ENCODE measurements at regions not wholly inside any gene's neighbourhood (a gene's known extent, or its start where the extent isn't known, plus 50 kb on each side); places are given as distances from the start of the nearest gene placed in this dataset.

DNA sequence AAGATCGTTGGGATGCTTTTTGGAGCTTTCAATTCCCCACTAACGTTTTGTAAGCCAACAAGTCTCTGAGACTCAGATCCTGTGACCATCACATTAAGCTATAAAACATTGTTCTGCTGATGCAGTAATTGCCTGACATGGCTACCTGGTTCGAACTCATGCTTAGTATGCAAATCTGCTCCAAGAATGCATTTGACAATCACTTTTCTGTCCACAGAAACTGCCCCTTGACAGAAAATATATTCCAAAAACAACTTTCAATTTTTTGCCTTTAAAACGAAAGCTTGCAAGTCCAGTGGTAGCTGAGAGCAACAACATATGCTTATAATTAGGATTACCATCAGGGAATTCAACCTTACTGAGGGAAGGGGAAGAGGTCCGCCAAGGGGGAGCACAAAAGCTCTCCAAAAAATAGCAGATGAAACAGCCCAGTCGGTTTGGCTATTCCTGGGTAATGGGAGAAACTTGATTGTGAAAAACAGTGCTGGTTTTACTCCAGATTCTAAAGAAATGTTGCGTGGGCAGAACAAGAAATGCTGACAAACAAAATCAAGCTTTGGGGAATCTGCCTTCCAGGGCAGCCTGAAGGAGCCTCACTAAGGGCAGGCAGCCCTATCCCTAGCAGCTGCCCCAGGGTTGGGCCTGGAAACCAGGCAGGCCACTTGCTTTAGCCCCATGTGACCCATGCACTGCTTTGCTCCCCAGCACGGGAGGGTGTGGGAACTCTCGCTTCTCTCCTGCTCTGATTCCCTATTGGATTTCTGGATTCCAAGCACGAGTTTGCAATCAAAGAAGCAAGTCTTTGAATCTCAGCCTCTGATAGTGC is 160.7 kb upstream of the LDB2 start:
- peaks cover 3% of the 10 kb centered on the region; the same call in 2 of the 3 replicates for H3K4me1 Mint-ChIP-seq
- H3K27me3 ChIP-seq (ENCODE audit: insufficient read depth), result no peaks in the 10 kb centered on the region
- no peaks in the 10 kb centered on the region for H3F3A ChIP-seq (replicated peaks; ENCODE audit: low read depth)
- no peaks in the 10 kb centered on the region for H3K79me2 ChIP-seq (replicated peaks; ENCODE audit: insufficient read depth)
- no peaks in the 10 kb centered on the region for H3K36me3 ChIP-seq (ENCODE audit: insufficient read depth)
- no peak overlapping the region for H3K27ac ChIP-seq (ENCODE audit: low read depth)
- H3K4me3 ChIP-seq, result no peak overlapping the region
- H4K20me1 ChIP-seq (replicated peaks; ENCODE audit: insufficient read depth), result no peaks in the 10 kb centered on the region
- H3K9me3 Mint-ChIP-seq, result no peaks in the 10 kb centered on the region
- no peaks in the 10 kb centered on the region for H3K4me1 ChIP-seq (ENCODE audit: insufficient read depth)
- H3K4me3 Mint-ChIP-seq, result no peak overlapping the region
- ATAC-seq (peak; percentile 53), DNase-seq (ENCODE audit: low spot score) (no peak)
- H3K9me2 ChIP-seq (ENCODE audit: insufficient read depth), result 0 out of 2 replicates have a peak, but pooled peaks cover 17% of the 10 kb centered on the region
- H3K27ac Mint-ChIP-seq, result no peak overlapping the region
- H3K36me3 Mint-ChIP-seq (ENCODE audit: low read depth), result no peaks in the 10 kb centered on the region
- H3K4me2 ChIP-seq, result no peak overlapping the region
- no peaks in the 10 kb centered on the region for H3K27me3 Mint-ChIP-seq (ENCODE audit: insufficient read depth, low read depth, poor library complexity)
- H2AFZ ChIP-seq, result peak overlapping the region; percentile 87
- TF ChIP-seq POLR2AphosphoS5 (IDR thresholded peaks at IDR 0.05; ENCODE audit: low read depth) (no peak), STAT1 (IDR thresholded peaks at IDR 0.05; ENCODE audit: unreplicated experiment) (no peak), EZH2phosphoT487 (IDR thresholded peaks at IDR 0.05; ENCODE audit: unreplicated experiment) (no peak), JUNB (IDR thresholded peaks at IDR 0.05; ENCODE audit: unreplicated experiment) (no peak), NANOG (IDR thresholded peaks at IDR 0.05; ENCODE audit: borderline replicate concordance) (no peak), CREB1 (CRISPR knock-in tag; IDR thresholded peaks at IDR 0.05; ENCODE audit: low read depth) (no peak), EZH2 (IDR thresholded peaks at IDR 0.05; ENCODE audit: low read depth, unreplicated experiment) (no peak), ZNF331 (CRISPR knock-in tag; IDR thresholded peaks at IDR 0.05; ENCODE audit: low read depth) (no peak), ZNF114 (CRISPR knock-in tag; IDR thresholded peaks at IDR 0.05) (no peak)
- TF ChIP-seq, protein P1, sequence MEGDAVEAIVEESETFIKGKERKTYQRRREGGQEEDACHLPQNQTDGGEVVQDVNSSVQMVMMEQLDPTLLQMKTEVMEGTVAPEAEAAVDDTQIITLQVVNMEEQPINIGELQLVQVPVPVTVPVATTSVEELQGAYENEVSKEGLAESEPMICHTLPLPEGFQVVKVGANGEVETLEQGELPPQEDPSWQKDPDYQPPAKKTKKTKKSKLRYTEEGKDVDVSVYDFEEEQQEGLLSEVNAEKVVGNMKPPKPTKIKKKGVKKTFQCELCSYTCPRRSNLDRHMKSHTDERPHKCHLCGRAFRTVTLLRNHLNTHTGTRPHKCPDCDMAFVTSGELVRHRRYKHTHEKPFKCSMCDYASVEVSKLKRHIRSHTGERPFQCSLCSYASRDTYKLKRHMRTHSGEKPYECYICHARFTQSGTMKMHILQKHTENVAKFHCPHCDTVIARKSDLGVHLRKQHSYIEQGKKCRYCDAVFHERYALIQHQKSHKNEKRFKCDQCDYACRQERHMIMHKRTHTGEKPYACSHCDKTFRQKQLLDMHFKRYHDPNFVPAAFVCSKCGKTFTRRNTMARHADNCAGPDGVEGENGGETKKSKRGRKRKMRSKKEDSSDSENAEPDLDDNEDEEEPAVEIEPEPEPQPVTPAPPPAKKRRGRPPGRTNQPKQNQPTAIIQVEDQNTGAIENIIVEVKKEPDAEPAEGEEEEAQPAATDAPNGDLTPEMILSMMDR (conservative IDR thresholded peaks at IDR 0.05; ENCODE audit: low read depth in 2 of 2), result no peak
- TF ChIP-seq, protein P2, sequence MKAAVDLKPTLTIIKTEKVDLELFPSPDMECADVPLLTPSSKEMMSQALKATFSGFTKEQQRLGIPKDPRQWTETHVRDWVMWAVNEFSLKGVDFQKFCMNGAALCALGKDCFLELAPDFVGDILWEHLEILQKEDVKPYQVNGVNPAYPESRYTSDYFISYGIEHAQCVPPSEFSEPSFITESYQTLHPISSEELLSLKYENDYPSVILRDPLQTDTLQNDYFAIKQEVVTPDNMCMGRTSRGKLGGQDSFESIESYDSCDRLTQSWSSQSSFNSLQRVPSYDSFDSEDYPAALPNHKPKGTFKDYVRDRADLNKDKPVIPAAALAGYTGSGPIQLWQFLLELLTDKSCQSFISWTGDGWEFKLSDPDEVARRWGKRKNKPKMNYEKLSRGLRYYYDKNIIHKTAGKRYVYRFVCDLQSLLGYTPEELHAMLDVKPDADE (IDR thresholded peaks at IDR 0.05), result no peak
- TF ChIP-seq, protein P3, sequence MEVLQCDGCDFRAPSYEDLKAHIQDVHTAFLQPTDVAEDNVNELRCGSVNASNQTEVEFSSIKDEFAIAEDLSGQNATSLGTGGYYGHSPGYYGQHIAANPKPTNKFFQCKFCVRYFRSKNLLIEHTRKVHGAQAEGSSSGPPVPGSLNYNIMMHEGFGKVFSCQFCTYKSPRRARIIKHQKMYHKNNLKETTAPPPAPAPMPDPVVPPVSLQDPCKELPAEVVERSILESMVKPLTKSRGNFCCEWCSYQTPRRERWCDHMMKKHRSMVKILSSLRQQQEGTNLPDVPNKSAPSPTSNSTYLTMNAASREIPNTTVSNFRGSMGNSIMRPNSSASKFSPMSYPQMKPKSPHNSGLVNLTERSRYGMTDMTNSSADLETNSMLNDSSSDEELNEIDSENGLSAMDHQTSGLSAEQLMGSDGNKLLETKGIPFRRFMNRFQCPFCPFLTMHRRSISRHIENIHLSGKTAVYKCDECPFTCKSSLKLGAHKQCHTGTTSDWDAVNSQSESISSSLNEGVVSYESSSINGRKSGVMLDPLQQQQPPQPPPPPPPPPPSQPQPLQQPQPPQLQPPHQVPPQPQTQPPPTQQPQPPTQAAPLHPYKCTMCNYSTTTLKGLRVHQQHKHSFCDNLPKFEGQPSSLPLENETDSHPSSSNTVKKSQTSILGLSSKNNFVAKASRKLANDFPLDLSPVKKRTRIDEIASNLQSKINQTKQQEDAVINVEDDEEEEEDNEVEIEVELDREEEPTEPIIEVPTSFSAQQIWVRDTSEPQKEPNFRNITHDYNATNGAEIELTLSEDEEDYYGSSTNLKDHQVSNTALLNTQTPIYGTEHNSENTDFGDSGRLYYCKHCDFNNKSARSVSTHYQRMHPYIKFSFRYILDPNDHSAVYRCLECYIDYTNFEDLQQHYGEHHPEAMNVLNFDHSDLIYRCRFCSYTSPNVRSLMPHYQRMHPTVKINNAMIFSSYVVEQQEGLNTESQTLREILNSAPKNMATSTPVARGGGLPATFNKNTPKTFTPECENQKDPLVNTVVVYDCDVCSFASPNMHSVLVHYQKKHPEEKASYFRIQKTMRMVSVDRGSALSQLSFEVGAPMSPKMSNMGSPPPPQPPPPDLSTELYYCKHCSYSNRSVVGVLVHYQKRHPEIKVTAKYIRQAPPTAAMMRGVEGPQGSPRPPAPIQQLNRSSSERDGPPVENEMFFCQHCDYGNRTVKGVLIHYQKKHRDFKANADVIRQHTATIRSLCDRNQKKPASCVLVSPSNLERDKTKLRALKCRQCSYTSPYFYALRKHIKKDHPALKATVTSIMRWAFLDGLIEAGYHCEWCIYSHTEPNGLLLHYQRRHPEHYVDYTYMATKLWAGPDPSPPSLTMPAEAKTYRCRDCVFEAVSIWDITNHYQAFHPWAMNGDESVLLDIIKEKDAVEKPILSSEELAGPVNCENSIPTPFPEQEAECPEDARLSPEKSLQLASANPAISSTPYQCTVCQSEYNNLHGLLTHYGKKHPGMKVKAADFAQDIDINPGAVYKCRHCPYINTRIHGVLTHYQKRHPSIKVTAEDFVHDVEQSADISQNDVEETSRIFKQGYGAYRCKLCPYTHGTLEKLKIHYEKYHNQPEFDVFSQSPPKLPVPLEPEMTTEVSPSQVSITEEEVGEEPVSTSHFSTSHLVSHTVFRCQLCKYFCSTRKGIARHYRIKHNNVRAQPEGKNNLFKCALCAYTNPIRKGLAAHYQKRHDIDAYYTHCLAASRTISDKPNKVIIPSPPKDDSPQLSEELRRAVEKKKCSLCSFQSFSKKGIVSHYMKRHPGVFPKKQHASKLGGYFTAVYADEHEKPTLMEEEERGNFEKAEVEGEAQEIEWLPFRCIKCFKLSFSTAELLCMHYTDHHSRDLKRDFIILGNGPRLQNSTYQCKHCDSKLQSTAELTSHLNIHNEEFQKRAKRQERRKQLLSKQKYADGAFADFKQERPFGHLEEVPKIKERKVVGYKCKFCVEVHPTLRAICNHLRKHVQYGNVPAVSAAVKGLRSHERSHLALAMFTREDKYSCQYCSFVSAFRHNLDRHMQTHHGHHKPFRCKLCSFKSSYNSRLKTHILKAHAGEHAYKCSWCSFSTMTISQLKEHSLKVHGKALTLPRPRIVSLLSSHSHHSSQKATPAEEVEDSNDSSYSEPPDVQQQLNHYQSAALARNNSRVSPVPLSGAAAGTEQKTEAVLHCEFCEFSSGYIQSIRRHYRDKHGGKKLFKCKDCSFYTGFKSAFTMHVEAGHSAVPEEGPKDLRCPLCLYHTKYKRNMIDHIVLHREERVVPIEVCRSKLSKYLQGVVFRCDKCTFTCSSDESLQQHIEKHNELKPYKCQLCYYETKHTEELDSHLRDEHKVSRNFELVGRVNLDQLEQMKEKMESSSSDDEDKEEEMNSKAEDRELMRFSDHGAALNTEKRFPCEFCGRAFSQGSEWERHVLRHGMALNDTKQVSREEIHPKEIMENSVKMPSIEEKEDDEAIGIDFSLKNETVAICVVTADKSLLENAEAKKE (CRISPR knock-in tag; IDR thresholded peaks at IDR 0.05), result no peak
- TF ChIP-seq, protein P4, sequence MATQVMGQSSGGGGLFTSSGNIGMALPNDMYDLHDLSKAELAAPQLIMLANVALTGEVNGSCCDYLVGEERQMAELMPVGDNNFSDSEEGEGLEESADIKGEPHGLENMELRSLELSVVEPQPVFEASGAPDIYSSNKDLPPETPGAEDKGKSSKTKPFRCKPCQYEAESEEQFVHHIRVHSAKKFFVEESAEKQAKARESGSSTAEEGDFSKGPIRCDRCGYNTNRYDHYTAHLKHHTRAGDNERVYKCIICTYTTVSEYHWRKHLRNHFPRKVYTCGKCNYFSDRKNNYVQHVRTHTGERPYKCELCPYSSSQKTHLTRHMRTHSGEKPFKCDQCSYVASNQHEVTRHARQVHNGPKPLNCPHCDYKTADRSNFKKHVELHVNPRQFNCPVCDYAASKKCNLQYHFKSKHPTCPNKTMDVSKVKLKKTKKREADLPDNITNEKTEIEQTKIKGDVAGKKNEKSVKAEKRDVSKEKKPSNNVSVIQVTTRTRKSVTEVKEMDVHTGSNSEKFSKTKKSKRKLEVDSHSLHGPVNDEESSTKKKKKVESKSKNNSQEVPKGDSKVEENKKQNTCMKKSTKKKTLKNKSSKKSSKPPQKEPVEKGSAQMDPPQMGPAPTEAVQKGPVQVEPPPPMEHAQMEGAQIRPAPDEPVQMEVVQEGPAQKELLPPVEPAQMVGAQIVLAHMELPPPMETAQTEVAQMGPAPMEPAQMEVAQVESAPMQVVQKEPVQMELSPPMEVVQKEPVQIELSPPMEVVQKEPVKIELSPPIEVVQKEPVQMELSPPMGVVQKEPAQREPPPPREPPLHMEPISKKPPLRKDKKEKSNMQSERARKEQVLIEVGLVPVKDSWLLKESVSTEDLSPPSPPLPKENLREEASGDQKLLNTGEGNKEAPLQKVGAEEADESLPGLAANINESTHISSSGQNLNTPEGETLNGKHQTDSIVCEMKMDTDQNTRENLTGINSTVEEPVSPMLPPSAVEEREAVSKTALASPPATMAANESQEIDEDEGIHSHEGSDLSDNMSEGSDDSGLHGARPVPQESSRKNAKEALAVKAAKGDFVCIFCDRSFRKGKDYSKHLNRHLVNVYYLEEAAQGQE (IDR thresholded peaks at IDR 0.05; ENCODE audit: unreplicated experiment), result no peak

All from GM23338 (cell line).